ENCODE measurements at regions not wholly inside any gene's neighbourhood (a gene's known extent, or its start where the extent isn't known, plus 50 kb on each side); places are given as distances from the start of the nearest gene placed in this dataset.

DNA sequence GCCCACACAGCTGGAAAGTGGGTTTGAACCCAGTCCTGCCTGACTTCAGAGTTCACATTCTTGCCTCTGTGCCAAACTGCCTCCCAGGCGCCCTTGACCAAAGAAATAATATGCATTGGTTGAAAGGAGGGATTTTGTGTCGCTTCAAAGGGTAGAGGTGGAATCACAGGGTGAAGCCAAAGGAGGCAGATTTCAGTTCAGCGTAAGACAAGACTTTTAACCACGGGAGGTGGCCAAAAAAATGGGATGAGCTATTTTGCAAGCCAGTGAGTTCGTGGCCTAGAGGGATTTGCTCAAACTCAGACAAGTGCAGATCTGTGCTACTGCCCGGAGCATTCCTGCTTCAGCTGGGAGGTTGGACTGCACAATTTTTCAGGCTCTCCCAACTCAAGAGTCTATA, 57.6 kb upstream of the RANBP3L start:
- ChIA-PET POLR2A (ENCODE audit: unreplicated experiment) (no interaction called here), CTCF (no interaction called here)
- Histone ChIP-seq H3K27ac (no peak overlapping the region), H3K4me3 (no peak overlapping the region), H3F3A (ENCODE audit: insufficient read depth, low read depth) (no peaks in the 10 kb centered on the region), H3K36me3 (ENCODE audit: low read depth) (no peaks in the 10 kb centered on the region), H3K4me1 (replicated peaks; ENCODE audit: insufficient read depth) (no peaks in the 10 kb centered on the region), H2AFZ (no peak overlapping the region), H3K79me2 (ENCODE audit: low read depth) (no peaks in the 10 kb centered on the region), H3K9me3 (ENCODE audit: insufficient read depth, low read depth) (no peaks in the 10 kb centered on the region), H3K4me2 (no peak overlapping the region), H4K20me1 (ENCODE audit: insufficient read depth) (no peaks in the 10 kb centered on the region), H3K9me2 (ENCODE audit: insufficient read depth) (no peaks in the 10 kb centered on the region), H3K27me3 (ENCODE audit: insufficient read depth, low read depth) (no peaks in the 10 kb centered on the region)
- no TSS peak for BruUV-seq (replicated peaks)
- no peak for TF ChIP-seq EZH2 (IDR thresholded peaks at IDR 0.05; ENCODE audit: low read depth)
- TF ChIP-seq, protein P1, sequence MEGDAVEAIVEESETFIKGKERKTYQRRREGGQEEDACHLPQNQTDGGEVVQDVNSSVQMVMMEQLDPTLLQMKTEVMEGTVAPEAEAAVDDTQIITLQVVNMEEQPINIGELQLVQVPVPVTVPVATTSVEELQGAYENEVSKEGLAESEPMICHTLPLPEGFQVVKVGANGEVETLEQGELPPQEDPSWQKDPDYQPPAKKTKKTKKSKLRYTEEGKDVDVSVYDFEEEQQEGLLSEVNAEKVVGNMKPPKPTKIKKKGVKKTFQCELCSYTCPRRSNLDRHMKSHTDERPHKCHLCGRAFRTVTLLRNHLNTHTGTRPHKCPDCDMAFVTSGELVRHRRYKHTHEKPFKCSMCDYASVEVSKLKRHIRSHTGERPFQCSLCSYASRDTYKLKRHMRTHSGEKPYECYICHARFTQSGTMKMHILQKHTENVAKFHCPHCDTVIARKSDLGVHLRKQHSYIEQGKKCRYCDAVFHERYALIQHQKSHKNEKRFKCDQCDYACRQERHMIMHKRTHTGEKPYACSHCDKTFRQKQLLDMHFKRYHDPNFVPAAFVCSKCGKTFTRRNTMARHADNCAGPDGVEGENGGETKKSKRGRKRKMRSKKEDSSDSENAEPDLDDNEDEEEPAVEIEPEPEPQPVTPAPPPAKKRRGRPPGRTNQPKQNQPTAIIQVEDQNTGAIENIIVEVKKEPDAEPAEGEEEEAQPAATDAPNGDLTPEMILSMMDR (conservative IDR thresholded peaks at IDR 0.05), result no peak
- DNase-seq, result no peak
- intact Hi-C loops (cut with micrococcal nuclease; ENCODE audit: unreplicated experiment), result no loop called here

DNA sequence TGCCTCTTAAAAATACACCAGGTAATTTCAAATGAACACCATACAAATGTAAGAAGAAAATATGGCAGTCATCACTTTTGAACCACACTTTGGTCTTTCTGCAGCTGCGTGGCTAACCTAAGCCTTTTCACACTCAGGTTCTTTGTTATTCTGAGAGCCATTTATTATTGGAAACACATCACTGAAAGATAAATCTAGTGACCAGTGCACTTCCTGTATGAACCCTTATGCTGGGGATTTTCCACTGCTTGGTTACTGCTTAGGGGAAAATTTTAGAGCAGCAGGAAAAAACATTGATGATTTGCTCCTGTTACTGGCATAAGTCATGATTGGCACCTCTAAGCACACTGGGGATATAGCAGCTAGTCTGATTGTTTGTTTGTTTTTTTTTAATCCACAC, 58.6 kb upstream of the RANBP3L start:
- Histone ChIP-seq H3K36me3 (ENCODE audit: low read depth) (no peaks in the 10 kb centered on the region), H3K4me2 (no peak overlapping the region), H3K9me2 (ENCODE audit: insufficient read depth) (no peaks in the 10 kb centered on the region), H3K4me3 (no peak overlapping the region), H3K9me3 (ENCODE audit: insufficient read depth, low read depth) (no peaks in the 10 kb centered on the region), H3K27me3 (ENCODE audit: insufficient read depth, low read depth) (no peaks in the 10 kb centered on the region), H4K20me1 (ENCODE audit: insufficient read depth) (no peaks in the 10 kb centered on the region), H2AFZ (peak overlapping the region; percentile 23; the same call in 1 of the 2 replicates), H3K4me1 (replicated peaks; ENCODE audit: insufficient read depth) (no peaks in the 10 kb centered on the region), H3F3A (ENCODE audit: insufficient read depth, low read depth) (no peaks in the 10 kb centered on the region), H3K79me2 (ENCODE audit: low read depth) (no peaks in the 10 kb centered on the region), H3K27ac (no peak overlapping the region)
- intact Hi-C loops (cut with micrococcal nuclease; ENCODE audit: unreplicated experiment), result no loop called here
- BruUV-seq (replicated peaks), result no TSS peak
- CTCF ChIA-PET, result no interaction called here
- POLR2A ChIA-PET (ENCODE audit: unreplicated experiment), result no interaction called here
- no peak for DNase-seq
- TF ChIP-seq, protein P1 (conservative IDR thresholded peaks at IDR 0.05), result no peak
- TF ChIP-seq EZH2 (IDR thresholded peaks at IDR 0.05; ENCODE audit: low read depth), result no peak

GRCh38 chr5:36363101-36363500, 61.4 kb upstream of the RANBP3L start:
- no TSS peak for BruUV-seq (replicated peaks)
- Histone ChIP-seq H3K4me2 (no peak overlapping the region), H3K36me3 (ENCODE audit: low read depth) (no peaks in the 10 kb centered on the region), H3K27ac (no peak overlapping the region), H3K9me2 (ENCODE audit: insufficient read depth) (no peaks in the 10 kb centered on the region), H3K27me3 (ENCODE audit: insufficient read depth, low read depth) (no peaks in the 10 kb centered on the region), H3K9me3 (ENCODE audit: insufficient read depth, low read depth) (no peaks in the 10 kb centered on the region), H2AFZ (no peak overlapping the region), H3K4me3 (no peak overlapping the region), H3K79me2 (ENCODE audit: low read depth) (no peaks in the 10 kb centered on the region), H3F3A (ENCODE audit: insufficient read depth, low read depth) (no peaks in the 10 kb centered on the region), H3K4me1 (replicated peaks; ENCODE audit: insufficient read depth) (no peaks in the 10 kb centered on the region), H4K20me1 (ENCODE audit: insufficient read depth) (no peaks in the 10 kb centered on the region)
- DNase-seq, result no peak
- CTCF ChIA-PET, result no interaction called here
- TF ChIP-seq EZH2 (IDR thresholded peaks at IDR 0.05; ENCODE audit: low read depth), result no peak
- TF ChIP-seq, protein P1 (conservative IDR thresholded peaks at IDR 0.05), result no peak
- POLR2A ChIA-PET (ENCODE audit: unreplicated experiment), result no interaction called here
- intact Hi-C loops (cut with micrococcal nuclease; ENCODE audit: unreplicated experiment), result no loop called here
